Trophoblast cell (in vitro differentiated cells and primary cell): ENCODE measurements at regions not wholly inside any gene's neighbourhood (a gene's known extent, or its start where the extent isn't known, plus 50 kb on each side); places are given as distances from the start of the nearest gene placed in this dataset.

ENCODE experiments used
- DNase-seq, 2 donors: peaks; one replicate each; pipeline ENCODE4 v3.0.0-alpha.2; 2016
- H2AFZ ChIP-seq: 2 replicates; pipeline ENCODE4 v1.6.1; 2013; ENCODE audit warnings: low read length, moderate library complexity, mild to moderate bottlenecking; ENCODE audit not compliant: insufficient read depth, poor library complexity
- H2AK5ac ChIP-seq: 2 replicates; pipeline ENCODE4 v1.6.1; 2013; ENCODE audit warnings: mild to moderate bottlenecking, low read length
- H2BK120ac ChIP-seq: 2 replicates; pipeline ENCODE4 v1.6.1; 2013; ENCODE audit warnings: low read length, mild to moderate bottlenecking, moderate library complexity; ENCODE audit not compliant: insufficient read depth, poor library complexity
- H2BK12ac ChIP-seq: 2 replicates; pipeline ENCODE4 v1.6.1; 2013; ENCODE audit warnings: mild to moderate bottlenecking, low read length, moderate library complexity
- H2BK5ac ChIP-seq: 2 replicates; pipeline ENCODE4 v1.6.1; 2013; ENCODE audit warnings: low read length, low read depth, moderate library complexity, mild to moderate bottlenecking; ENCODE audit not compliant: poor library complexity
- H3K14ac ChIP-seq: 2 replicates; pipeline ENCODE4 v1.6.1; 2013; ENCODE audit warnings: mild to moderate bottlenecking, low read length
- H3K18ac ChIP-seq: 2 replicates; pipeline ENCODE4 v1.6.1; 2013; ENCODE audit warnings: mild to moderate bottlenecking, low read length
- H3K23ac ChIP-seq: 2 replicates; pipeline ENCODE4 v1.6.1; 2013; ENCODE audit warnings: low read length
- H3K27ac ChIP-seq: 2 replicates; pipeline ENCODE4 v1.5.1; 2013; ENCODE audit warnings: low read depth, mild to moderate bottlenecking, inconsistent platforms, low read length, moderate library complexity
- H3K27me3 ChIP-seq: 2 replicates; pipeline ENCODE4 v1.6.1; 2013; ENCODE audit warnings: inconsistent platforms, mild to moderate bottlenecking, low read length, moderate library complexity; ENCODE audit not compliant: insufficient read depth
- H3K36me3 ChIP-seq, 2 experiments: 1 replicate in 1 of 2; 2 replicates in 1 of 2; pipeline ENCODE4 v1.6.1; 2013; ENCODE audit warnings: low read length in 2 of 2, mild to moderate bottlenecking in 2 of 2, moderate library complexity in 1 of 2; ENCODE audit not compliant: insufficient read depth in 2 of 2, control insufficient read depth in 1 of 2
- H3K4ac ChIP-seq: 2 replicates; pipeline ENCODE4 v1.6.1; 2013; ENCODE audit warnings: low read depth, mild to moderate bottlenecking, low read length, moderate library complexity
- H3K4me1 ChIP-seq, 2 experiments: 1 replicate in 1 of 2; 2 replicates in 1 of 2; pipeline ENCODE4 v1.6.1; 2013; ENCODE audit warnings: low read length in 2 of 2, mild to moderate bottlenecking in 2 of 2, moderate library complexity in 1 of 2; ENCODE audit not compliant: insufficient read depth in 2 of 2, control insufficient read depth in 1 of 2
- H3K4me2 ChIP-seq: 2 replicates; pipeline ENCODE4 v1.6.1; 2013; ENCODE audit warnings: inconsistent platforms, mild to moderate bottlenecking, low read length, moderate library complexity
- H3K4me3 ChIP-seq: 2 replicates; pipeline ENCODE4 v1.5.1; 2013; ENCODE audit warnings: mild to moderate bottlenecking, low read depth, low read length, inconsistent platforms
- H3K79me1 ChIP-seq: one replicate; pipeline ENCODE4 v1.6.1; 2013; ENCODE audit warnings: low read length
- H3K79me2 ChIP-seq: 2 replicates; pipeline ENCODE4 v1.6.1; 2013; ENCODE audit warnings: low read length, mild to moderate bottlenecking; ENCODE audit not compliant: control insufficient read depth, insufficient read depth, poor library complexity
- H3K9ac ChIP-seq: 2 replicates; pipeline ENCODE4 v1.6.1; 2013; ENCODE audit warnings: mild to moderate bottlenecking, low read length
- H3K9me3 ChIP-seq: 2 replicates; pipeline ENCODE4 v1.6.1; 2013; ENCODE audit warnings: low read depth, mild to moderate bottlenecking, control low read depth, inconsistent platforms, low read length; ENCODE audit not compliant: insufficient read depth
- H4K12ac ChIP-seq: 2 replicates; pipeline ENCODE4 v1.6.1; 2013; ENCODE audit warnings: low read depth, mild to moderate bottlenecking, low read length, moderate library complexity
- H4K8ac ChIP-seq: 2 replicates; pipeline ENCODE4 v1.6.1; 2013; ENCODE audit warnings: low read depth, mild to moderate bottlenecking, low read length, moderate library complexity
- H4K91ac ChIP-seq: one replicate; pipeline ENCODE4 v1.6.1; 2013; ENCODE audit warnings: low read depth, mild to moderate bottlenecking, low read length, moderate library complexity
- WGBS: extraction: QIAGEN DNeasy Blood & Tissue Kit; methylation state at CpG from one replicate; pipeline ENCODE4 v1.1.7; 2013; ENCODE audit warnings: missing lambda C conversion rate; ENCODE audit not compliant: insufficient read length, insufficient coverage; ENCODE audit errors: extremely low coverage; 5-methylcytosine and 5-hydroxymethylcytosine counted together

GRCh38 chr3:30077746-30078145 lies 528.7 kb upstream of the TGFBR2 start:
- no peaks in the 10 kb centered on the region for H3K79me1 ChIP-seq
- no peaks in the 10 kb centered on the region for H3K79me2 ChIP-seq
- no peak overlapping the region for H3K4me2 ChIP-seq
- H2BK120ac ChIP-seq = no peak overlapping the region
- H3K4me1 ChIP-seq = no peaks in the 10 kb centered on the region
- no peak overlapping the region for H3K14ac ChIP-seq
- no peaks in the 10 kb centered on the region for H3K27me3 ChIP-seq
- no peak overlapping the region for H3K27ac ChIP-seq
- no peak overlapping the region for H3K23ac ChIP-seq
- no peak overlapping the region for H2AFZ ChIP-seq
- H4K12ac ChIP-seq = no peak overlapping the region
- H3K18ac ChIP-seq = no peak overlapping the region
- DNase-seq = no peak
- no peak overlapping the region for H3K4me3 ChIP-seq
- no peaks in the 10 kb centered on the region for H3K9me3 ChIP-seq
- no peak overlapping the region for H2AK5ac ChIP-seq
- no peak overlapping the region for H2BK12ac ChIP-seq
- H3K9ac ChIP-seq = no peak overlapping the region
- no peak overlapping the region for H4K8ac ChIP-seq
- no peak overlapping the region for H3K4ac ChIP-seq
- H2BK5ac ChIP-seq = no peak overlapping the region
- H4K91ac ChIP-seq = no peak overlapping the region
- no CpG with 5 or more reads among the region's 2 CpGs for WGBS
- H3K36me3 ChIP-seq = no peaks in the 10 kb centered on the region

DNA sequence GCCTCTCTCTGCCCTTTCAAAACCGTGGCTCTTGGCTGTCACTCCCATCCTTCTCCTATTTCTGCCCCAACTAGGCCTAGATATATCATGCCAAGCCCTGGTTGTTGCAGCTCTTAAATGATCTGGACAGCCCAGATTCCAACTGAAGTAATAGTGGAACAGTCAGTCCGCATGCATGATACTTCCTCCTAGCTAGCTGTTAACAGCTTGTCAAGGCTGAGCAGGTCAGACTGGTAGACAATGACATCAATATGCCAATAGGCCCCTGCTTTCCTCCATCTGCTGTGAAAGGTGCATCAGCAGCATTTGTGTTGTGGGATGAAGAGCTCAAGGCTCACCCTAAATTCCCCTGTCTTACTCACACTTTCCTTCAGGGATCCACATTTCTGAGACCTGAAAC lies 527.7 kb upstream of the TGFBR2 start:
- WGBS = no CpG with 5 or more reads among the region's 2 CpGs
- Histone ChIP-seq H2BK12ac (no peak overlapping the region), H3K14ac (no peak overlapping the region), H3K9ac (no peak overlapping the region), H3K79me1 (no peaks in the 10 kb centered on the region), H2AFZ (no peak overlapping the region), H3K4me2 (no peak overlapping the region), H3K4ac (no peak overlapping the region), H3K36me3 (no peaks in the 10 kb centered on the region), H4K8ac (no peak overlapping the region), H3K23ac (no peak overlapping the region), H2BK5ac (no peak overlapping the region), H3K4me3 (no peak overlapping the region), H3K27ac (no peak overlapping the region), H3K79me2 (no peaks in the 10 kb centered on the region), H3K18ac (no peak overlapping the region), H3K27me3 (no peaks in the 10 kb centered on the region), H3K4me1 (no peaks in the 10 kb centered on the region), H3K9me3 (no peaks in the 10 kb centered on the region), H2BK120ac (no peak overlapping the region), H2AK5ac (no peak overlapping the region), H4K91ac (no peak overlapping the region), H4K12ac (no peak overlapping the region)
- peak in 1 of 2 donors; percentile 57 for DNase-seq

DNA sequence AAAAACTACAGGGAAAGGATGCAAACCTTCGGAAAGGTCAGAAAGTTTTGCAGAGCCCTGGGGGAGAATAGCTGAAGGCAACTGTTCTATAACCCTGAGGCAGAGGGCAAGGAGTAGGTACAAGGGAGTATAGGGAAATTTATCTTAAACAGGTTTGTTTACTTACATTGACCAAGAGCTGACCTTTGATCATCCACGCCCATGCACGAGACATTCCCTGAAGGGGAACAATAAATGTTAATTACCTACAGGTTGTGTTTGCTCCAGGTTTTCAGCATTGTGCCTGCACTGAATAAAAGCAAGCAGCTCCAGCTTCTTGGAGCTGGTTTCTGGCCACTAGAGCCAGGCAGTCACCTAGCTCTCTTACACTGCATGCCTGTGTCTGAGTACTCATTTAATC lies 524.5 kb upstream of the TGFBR2 start:
- Histone ChIP-seq H3K18ac (no peak overlapping the region), H3K27me3 (no peaks in the 10 kb centered on the region), H3K14ac (no peak overlapping the region), H3K27ac (no peak overlapping the region), H4K8ac (no peak overlapping the region), H3K23ac (no peak overlapping the region), H4K12ac (no peak overlapping the region), H3K9ac (no peak overlapping the region), H2BK12ac (no peak overlapping the region), H3K9me3 (no peaks in the 10 kb centered on the region), H3K4ac (no peak overlapping the region), H2AFZ (no peak overlapping the region), H2AK5ac (no peak overlapping the region), H2BK120ac (no peak overlapping the region), H3K79me1 (no peaks in the 10 kb centered on the region), H3K36me3 (no peaks in the 10 kb centered on the region), H2BK5ac (no peak overlapping the region), H4K91ac (no peak overlapping the region), H3K4me2 (no peak overlapping the region), H3K79me2 (no peaks in the 10 kb centered on the region), H3K4me3 (no peak overlapping the region), H3K4me1 (no peaks in the 10 kb centered on the region)
- DNase-seq = peak; percentile 71 to 86
- no CpG with 5 or more reads among the region's 3 CpGs for WGBS

GRCh38 chr3:30082652-30083051 lies 523.7 kb upstream of the TGFBR2 start:
- Histone ChIP-seq H3K14ac (no peak overlapping the region), H3K79me2 (no peaks in the 10 kb centered on the region), H3K4me3 (no peak overlapping the region), H3K36me3 (no peaks in the 10 kb centered on the region), H4K12ac (no peak overlapping the region), H3K4ac (no peak overlapping the region), H3K4me1 (no peaks in the 10 kb centered on the region), H4K8ac (no peak overlapping the region), H2BK5ac (no peak overlapping the region), H2AK5ac (no peak overlapping the region), H3K27ac (no peak overlapping the region), H2BK120ac (no peak overlapping the region), H3K23ac (no peak overlapping the region), H3K9me3 (no peaks in the 10 kb centered on the region), H3K4me2 (no peak overlapping the region), H2BK12ac (no peak overlapping the region), H3K9ac (no peak overlapping the region), H2AFZ (no peak overlapping the region), H4K91ac (no peak overlapping the region), H3K27me3 (no peaks in the 10 kb centered on the region), H3K18ac (no peak overlapping the region), H3K79me1 (no peaks in the 10 kb centered on the region)
- no peak for DNase-seq
- no CpG with 5 or more reads among the region's 7 CpGs for WGBS
